ENCODE measurements at regions not wholly inside any gene's neighbourhood (a gene's known extent, or its start where the extent isn't known, plus 50 kb on each side); places are given as distances from the start of the nearest gene placed in this dataset.
A peak's percentile ranks its signal among the peaks of the same experiment; 100 is the strongest.

- DNase-seq, result no peak
Measured at GRCh38 chr7:13518738-13519137, 470.7 kb downstream of the ETV1 start.

GRCh38 chr7:13524076-13524475, 465.4 kb downstream of the ETV1 start:
- no peak for DNase-seq

DNA sequence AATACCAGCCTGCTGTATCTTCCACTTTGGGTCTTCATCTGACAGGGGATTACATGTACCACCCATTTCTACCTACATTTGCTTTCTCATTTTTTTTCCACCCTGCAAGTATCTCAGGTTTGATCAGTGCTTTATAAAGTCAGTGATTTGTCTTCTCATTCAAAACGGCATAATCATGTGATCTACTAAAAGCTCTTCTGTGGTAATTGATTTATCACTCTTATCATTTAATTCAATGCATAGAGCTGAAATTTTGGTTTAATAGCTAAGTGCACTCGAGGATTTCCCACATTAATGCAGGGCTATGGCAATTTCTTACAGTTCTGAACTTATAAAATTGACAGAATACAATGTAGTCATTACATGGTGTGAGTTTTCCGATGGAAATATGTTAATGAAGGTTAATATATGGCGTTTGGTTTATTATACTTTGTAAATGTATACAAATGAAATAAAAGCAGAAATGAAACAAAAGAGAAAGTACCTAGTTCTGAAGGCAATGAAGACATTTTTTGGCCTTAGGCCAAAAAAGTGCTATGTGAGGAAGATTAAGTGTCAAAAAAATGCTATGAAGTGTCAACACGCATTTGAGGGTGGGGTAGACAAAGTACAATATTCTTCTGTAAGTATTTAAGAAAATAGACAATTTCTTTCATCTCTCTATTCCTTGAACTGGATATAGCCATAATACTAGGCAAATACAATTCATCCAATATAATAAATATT, 457.3 kb downstream of the ETV1 start:
- no peak for DNase-seq

- no peak for DNase-seq
Measured at GRCh38 chr7:13538669-13539068, 450.8 kb downstream of the ETV1 start.

DNA sequence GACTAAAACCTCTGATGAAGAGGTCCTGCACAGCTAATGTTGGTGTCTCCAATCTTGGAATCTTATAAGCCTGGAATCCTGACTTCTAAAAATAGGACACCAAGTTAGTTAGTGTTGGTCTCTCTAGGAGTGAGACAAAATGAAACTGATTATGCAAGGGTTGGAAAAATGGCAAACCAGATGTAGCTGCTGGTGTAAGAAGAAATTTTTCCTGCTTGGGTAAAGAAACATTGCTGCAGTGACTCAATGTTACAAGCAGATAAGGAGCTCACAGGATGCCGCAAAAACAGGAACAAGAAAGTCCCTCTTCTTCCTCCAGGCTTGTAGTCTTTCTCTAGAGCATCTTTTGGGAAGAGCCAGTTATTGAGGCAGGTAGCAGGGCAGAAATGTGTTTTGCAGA, 449.0 kb downstream of the ETV1 start:
- no peak for DNase-seq

GRCh38 chr7:13541326-13541725, 448.1 kb downstream of the ETV1 start:
- no peak for DNase-seq

DNA sequence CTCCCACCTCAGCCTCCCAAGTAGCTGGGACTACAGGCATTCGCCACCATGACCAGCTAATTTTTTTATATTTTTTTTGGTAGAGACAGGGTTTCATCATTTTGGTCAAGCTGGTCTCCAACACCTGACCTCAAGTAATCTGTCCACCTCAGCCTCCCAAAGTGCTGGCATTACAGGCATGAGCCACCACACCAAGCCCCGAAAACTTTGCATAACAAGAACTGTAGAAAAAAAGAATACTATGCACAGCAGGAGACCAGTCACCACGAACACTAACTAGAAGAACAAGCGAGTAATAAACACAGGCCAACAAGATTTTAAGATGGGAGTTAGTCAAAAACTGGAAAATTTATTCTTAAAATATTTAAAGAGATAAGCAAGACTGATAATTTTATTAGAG, 447.0 kb downstream of the ETV1 start:
- no peak for DNase-seq

DNA sequence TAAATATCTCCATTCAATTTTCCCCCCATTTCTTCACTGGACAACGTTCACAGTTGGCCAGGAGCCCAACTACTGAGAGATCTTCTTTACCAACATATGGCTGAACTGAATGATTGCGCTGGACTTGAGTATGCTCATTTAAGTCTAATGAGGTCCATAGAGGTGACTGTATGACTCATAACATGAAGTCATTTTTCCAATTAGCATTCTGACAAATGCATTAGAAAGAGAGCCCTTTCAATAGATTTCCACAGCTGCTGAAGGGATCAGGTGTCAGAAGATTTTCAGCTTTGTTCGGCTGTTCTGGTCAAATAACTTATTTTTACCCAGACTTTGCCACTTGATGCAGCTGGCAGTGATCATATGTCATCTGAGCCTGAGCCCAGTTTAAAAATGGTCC, 438.0 kb downstream of the ETV1 start:
- peak; percentile 11 for DNase-seq

GRCh38 chr7:13560441-13560840, 429.0 kb downstream of the ETV1 start:
- no peak for DNase-seq

DNA sequence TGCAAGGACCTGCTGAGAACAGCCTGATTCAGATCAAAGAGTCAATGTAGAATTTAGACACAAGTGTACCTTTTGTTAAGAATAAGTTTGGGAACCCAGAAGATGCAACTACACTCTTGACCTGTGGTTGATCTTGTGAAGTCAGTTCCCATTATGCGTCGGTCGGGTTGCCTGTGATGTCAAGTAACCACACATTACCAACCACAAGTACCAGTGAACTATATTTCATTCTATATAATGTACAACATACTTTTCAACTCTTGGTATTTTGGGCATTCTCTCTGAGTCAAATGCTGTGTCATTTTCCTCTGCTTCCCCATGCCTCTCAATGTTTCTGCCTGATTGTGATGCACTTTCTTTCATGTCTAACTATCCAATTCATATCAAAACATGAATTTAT, 426.2 kb downstream of the ETV1 start:
- DNase-seq, result no peak

GRCh38 chr7:13563680-13564079, 425.8 kb downstream of the ETV1 start:
- DNase-seq, result no peak

DNA sequence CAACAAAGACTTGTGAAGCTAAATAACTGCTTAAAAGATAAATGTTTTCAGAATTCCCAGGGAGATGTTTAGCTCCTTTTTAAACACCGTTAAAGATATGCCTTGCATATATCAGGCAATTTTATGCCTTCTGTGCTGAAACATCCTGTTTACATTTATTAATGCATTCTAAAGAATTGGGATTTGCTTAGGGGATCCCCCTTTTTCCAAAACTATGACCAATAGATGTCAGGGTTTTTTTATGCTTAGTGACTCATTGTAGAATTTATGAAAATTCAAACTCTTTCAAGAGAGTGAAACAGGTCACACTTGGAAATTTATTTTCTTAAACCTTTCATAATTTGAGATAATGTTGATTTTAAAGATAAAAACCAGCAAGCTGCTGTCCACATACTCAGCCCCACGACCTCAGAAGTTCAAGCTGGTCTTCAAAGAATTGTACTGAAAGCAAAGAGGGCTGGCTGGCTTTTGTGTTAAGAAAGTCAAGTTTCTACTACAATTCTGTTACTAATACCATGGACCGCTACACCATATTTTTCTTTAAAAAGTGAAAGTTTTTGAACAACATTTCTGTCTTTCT, 411.8 kb downstream of the ETV1 start:
- no peak for DNase-seq

GRCh38 chr7:13578294-13578693, 411.2 kb downstream of the ETV1 start:
- DNase-seq, result no peak

- DNase-seq, result no peak
Measured at GRCh38 chr7:13581097-13581496, 408.4 kb downstream of the ETV1 start.

GRCh38 chr7:13593854-13594253, 395.6 kb downstream of the ETV1 start:
- DNase-seq, result no peak

DNA sequence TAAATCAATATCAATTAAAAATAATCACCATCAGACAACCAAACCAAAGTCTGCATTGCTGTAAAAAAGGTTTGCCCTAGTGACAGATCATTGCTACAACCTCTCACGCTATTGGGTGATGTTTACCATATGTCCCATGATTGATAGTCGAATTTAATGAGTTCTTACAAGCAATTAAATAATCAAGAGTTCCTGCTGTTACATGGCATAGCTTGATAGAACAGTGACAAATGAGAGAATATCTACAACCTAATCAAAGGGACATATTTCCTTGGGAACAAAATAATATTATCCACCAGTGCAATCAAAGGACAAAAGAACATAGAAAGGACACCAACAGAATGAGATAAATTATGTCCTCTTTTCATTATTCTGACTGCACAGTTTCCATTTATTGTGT, 387.4 kb downstream of the ETV1 start:
- no peak for DNase-seq

DNA sequence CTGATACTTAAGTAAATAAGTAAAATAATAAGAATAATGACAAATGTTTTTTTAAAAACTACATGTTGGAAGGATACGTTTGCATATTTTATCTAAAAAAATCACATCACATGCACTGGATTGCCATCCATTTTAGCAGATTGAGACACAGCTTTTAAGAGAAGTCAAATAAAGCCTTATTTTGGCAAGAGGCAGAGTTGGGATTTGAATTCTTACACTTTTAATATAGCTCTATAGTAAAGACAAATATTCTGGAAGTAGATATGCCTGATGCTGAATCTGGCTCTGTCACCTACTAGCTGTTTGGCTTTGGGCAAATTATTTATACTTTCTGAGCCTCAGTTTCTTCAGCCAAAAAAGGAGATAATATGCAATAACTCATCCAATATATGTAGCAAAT, 386.4 kb downstream of the ETV1 start:
- DNase-seq, result no peak

- DNase-seq, result no peak
Measured at GRCh38 chr7:13603661-13604060, 385.8 kb downstream of the ETV1 start.

DNA sequence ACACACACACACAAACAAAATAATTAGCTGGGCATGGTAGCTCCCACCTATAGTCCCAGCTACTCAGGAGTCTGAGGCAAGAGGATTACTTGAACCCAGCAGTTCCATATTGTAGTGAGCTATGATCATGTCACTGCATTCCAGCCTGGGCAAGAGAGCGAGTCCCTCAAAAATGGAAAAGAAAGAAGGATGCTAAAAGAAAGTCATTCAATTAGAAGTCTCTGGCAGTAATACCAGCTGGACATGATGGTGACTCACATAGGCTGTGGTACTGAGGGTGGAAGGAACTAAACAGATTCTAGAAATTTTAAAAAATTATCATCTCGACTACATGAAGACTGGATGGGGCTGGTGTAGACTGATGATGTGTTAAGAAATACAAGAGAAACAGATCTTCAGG, 385.3 kb downstream of the ETV1 start:
- DNase-seq, result no peak

DNA sequence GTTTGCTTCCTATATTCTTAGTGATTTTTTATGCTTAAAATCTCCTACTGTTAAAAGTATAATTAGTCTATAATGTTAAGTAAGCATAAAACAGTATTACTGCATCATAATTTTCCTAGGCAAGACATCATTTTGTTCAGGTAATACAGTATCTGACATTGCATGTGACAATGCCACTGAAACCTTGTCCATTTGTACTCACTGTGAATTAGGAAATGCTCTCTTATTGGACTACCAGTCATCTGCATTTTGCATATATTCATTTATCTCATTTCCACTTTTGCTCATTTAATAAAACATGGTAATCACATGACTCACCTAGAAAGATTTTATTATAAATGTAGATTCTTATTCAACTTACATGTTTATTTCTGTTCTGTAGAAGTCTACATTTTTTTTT, 379.1 kb downstream of the ETV1 start:
- no peak for DNase-seq

GRCh38 chr7:13615679-13616078, 373.8 kb downstream of the ETV1 start:
- DNase-seq, result no peak

GRCh38 chr7:13627455-13627854, 362.0 kb downstream of the ETV1 start:
- DNase-seq, result peak; percentile 28

DNA sequence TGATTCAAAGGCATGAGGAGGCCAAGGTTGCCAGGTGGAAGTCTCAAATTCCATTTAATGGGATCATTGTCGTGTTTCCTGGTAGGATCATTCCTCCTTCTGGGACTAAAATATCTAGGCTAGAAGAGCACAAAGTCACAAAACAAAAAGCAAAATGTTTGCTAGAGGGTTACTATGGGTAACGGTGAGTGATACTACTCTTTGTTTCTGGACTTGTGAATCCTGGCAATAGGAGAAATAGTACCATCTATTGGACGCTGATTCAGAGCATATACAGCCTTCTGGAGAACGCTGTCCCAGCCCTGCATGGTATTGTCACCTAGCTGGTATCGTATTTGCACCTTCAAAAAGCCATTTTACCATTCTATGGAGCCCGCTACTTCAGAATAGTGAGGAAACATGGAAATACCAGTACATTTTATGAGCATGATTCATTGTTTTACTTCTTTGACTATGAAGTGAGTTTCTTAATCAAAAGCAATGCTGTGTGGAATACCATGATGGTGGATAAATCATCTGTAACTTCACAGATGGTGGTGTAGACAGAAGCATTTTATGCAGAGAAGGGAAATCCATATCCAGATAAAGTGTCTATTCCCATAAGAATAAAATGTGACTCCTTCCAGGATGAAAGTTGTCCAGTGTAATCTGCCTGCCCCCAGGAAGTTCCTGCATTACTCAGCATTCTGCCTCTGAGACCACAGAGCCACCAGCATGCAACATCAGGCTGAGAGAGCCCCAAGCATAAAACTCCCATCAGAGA, 361.0 kb downstream of the ETV1 start:
- no peak for DNase-seq

All from NCI-H82 (cell line).